Erythroblast (primary cell): ENCODE measurements at regions not wholly inside any gene's neighbourhood (a gene's known extent, or its start where the extent isn't known, plus 50 kb on each side); places are given as distances from the start of the nearest gene placed in this dataset.

Source experiments
- GATA1 ChIP-seq: IDR thresholded peaks from 2 replicates; pipeline ENCODE4 v1.6.1; 2011; ENCODE audit warnings: low read depth, mild to moderate bottlenecking, control low read depth, low read length, moderate library complexity
- POLR2A ChIP-seq: IDR thresholded peaks from 2 replicates; pipeline ENCODE4 v1.6.1; 2011; ENCODE audit warnings: mild to moderate bottlenecking, low read length

DNA sequence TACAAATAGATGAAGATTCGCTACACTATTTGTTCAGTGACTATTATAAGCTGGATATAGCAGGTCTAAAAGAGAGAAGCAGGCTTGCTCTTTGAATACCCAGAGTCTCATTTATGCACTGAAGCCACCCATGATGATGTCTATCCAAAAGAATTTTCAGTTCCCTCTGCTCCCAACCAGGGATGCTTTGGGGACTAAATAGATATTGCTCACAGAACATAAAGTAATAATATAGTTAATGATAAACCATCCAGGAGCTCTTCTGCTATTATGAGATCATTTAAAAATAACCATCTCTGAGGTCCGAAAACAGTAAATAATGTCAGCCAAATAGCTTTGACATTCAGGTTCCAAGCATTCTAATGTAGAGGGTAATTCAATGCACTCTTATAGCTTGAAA is 875.4 kb downstream of the SORCS3 start:
- TF ChIP-seq POLR2A (no peak), GATA1 (no peak)
